HG03439 (cell line): ENCODE measurements at regions not wholly inside any gene's neighbourhood (a gene's known extent, or its start where the extent isn't known, plus 50 kb on each side); places are given as distances from the start of the nearest gene placed in this dataset.

Experiments
- ATAC-seq: cut with Tn5 transposase; IDR thresholded peaks from one replicate; pipeline ENCODE4 v1.9.1; 2021; ENCODE audit warnings: mild to moderate bottlenecking, moderate library complexity; ENCODE audit not compliant: unreplicated experiment

DNA sequence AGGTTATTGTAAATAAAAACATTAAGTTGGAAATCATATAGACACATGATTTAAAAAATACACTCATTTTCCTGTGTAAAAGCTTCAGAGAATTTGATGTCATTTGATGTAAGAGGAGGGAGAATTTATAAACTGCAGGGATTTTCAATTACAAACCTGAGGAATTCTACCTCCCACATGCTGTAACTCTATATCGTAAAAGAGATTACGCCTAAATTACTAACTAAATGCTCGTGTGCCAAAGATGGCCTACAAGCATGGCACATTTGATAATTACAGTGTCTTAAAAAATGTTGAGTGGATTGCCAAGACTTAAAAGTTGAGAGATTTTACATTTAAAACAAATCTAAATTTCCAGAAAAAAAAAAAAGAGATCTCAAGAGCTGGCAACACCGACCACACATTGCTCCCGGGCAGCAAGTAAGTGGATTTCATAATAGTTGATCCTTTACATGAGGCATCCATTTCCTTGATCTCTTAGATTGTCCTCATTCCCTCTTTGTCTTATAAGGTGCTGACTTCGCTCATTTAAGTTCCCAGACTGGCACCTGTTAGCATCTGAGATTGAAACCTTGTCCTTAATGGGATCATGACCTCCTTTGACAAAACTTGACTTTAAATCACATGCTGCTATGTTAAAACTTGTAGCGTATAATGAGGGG, 840.3 kb upstream of the ZEB2 start:
- no peak for ATAC-seq

- ATAC-seq: no peak
Measured at GRCh38 chr2:145359561-145359960, 839.6 kb upstream of the ZEB2 start.

DNA sequence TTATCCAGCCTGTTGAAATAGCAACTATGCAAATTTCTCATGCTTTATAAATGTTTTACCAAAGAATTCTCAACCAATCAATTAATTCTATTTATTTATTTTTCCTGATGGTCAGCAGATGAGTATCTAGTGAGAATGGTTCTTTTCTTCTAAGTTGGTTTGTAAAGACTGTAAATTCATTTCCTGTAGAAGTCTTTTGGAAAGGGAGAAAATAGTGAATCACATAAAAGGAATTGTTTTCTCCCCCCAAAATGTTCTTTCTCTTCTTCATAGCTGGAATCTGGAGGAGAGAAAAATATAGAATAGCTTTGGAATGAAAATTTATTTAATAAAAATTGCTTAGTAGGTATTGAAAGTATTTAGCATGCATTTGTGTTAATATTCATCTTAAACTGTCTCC, 836.1 kb upstream of the ZEB2 start:
- ATAC-seq: no peak

DNA sequence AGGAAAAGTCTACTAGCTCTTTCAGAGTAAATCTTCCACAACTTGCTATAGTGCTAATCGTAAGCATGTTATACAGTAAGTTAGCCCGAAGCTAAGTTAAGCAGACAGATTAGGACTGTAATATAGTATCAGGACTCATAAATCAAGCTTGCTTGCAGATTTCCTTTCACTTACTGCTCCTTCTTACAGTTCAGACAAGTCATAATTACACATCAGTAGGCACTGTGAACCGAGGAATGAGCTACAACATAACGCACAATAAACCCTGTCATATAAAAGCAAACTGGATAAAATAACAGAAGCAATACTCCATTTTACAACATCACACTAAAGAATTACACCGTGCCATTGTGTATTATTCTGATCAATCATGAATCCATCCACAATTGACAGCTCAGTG, 832.6 kb upstream of the ZEB2 start:
- no peak for ATAC-seq

DNA sequence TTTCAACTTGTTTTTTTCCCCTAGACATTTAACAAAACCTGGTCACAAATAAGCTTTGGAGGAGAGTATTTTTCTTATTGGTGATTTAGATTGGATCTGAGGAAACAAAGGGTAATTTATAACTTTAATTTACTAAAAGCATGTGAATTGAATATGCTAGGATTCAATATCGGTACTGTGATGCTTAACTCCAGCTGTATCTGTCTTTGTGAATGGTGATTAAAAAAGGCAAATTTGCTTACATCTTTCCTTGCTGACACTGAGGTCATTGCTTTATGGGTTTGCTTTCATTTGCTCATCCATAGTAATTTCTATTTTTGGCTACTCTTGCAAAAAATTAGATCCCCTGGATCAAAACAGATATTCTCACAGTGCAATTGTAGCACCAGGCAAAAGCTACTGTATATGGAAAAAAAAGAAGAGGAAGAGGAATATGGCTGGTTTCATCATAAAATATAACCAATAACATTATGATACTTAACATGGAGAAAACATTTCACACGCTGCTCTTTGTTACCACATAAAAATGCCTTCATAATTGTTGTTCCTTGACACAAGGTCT, 832.0 kb upstream of the ZEB2 start:
- ATAC-seq: no peak

- ATAC-seq: no peak
Measured at GRCh38 chr2:145350011-145350410, 830.1 kb upstream of the ZEB2 start.

- ATAC-seq: no peak
Measured at GRCh38 chr2:145344076-145344724, 824.3 kb upstream of the ZEB2 start.

DNA sequence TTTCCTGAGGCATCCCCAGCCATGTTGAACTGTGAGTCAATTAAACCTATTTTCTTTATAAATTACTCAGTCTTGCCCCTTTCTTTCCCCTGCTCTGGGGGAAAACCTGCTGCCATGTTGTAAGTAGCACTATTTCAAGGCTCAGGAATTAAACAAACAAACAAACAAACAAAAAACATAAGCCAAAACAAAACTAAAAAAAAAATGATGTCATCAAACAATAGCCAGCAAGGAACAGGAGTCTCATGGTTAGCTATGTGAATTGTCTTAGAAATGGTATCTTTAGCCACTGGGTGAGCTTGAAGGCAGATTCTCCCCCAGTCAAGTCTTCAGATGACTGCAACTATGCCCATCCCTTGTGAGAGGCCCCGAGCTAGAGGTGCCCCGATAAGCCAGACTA, 823.4 kb upstream of the ZEB2 start:
- ATAC-seq: no peak

- no peak for ATAC-seq
Measured at GRCh38 chr2:145341536-145341935, 821.6 kb upstream of the ZEB2 start.

DNA sequence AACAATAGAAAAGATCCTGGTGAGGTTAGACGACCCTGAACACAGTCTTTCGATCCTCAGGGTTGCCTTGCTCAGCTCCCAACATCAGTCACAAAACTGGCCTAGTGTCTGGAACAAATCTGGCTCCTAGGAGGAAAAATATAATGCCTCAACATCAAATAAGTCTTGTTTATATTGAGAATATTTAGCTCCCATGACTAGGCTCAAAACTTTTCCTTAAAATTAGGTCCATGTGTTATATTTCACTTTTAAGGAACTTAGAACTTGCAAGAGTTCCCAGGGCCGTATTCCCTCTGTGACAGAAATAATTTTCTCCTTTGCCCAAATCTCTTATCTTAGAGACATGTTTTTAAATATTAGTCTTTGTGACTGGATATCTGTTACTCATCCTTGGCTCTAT, 819.7 kb upstream of the ZEB2 start:
- no peak for ATAC-seq

DNA sequence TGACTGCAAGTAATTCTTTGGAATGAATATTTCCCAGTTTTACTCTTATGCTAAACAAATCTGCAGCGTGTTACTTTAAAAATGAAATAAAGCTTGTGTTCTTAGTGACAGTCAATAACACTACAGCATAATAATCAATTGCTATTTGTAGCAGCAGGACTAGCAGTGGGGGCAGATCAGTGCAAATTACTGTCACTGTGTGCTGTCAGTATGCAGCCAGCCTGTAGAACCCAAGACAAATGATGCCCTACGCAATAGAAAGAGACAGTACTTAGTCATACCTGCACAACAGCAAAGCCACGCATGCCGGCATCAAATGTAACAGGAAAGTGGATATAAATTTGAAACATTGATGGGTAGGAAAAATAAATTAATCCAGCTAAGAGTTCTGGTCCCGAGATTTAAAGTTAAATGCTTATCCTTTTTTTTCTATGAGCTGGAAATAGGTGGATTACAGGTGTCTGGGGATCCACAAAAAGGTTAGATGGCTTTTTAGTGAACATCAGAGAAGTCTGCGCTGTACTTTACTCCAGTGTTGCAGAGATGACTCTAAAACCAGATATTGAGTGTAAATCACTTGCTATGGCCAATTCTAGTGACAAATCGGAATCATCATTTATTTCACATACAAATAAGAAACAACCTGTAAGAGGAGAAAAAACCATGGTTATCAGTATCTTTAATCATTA, 812.4 kb upstream of the ZEB2 start:
- no peak for ATAC-seq

DNA sequence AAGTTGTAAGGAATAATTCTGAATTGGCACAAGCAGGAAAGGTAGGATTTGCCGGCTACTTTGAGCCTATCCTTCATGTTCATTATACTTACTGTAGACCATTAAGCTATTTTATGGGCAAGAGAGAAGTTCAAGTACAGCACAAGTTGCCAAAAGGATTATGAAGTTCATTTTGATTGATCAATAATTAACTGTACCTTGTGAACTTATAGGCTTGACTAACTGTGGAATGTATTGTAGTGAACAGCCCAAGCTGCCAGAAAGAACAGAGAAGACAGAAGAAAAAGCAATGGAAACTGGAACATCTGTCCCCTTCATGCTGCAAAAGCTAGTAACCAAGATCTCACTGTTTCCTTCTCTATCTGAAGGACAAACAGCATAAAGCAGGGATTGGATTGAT, 810.1 kb upstream of the ZEB2 start:
- ATAC-seq: no peak

DNA sequence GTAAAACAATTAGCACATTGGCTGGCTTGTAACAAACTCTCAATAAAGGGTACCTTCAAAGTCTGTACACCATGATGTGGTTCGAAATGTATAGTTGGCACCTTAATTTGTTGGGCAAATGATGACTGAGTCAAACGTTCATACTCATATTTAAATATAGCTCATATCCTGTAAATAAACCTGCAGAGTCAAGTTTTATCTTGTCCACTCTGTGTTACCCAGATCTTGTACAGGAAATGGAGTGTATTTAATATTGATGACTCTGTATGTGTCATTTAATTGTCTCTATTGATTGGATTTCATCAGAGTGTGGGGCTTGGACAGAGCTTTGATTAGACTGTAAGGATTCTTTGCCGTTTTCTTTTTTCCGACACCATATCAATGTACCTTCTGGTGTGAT, 805.6 kb upstream of the ZEB2 start:
- no peak for ATAC-seq

GRCh38 chr2:145324748-145325147, 804.8 kb upstream of the ZEB2 start:
- ATAC-seq: no peak

DNA sequence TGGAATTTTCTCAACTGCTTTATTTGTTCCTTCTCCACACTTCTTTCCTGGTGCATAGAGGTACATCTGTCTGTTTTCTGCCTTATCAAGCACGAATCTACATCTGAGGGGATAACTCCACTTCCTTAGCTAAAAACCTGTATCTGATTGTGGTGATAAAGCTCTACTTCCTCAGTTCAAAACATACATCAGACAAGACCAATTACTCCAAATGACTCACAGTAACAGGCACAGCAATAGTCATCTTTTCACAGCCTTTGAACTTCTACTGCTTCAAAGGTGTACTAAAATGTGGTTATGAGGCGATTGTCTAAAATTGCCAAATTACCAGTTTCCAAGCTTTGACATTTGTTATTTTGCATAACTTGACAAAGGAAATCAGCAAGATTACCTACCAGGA, 803.6 kb upstream of the ZEB2 start:
- ATAC-seq: no peak

- ATAC-seq: no peak
Measured at GRCh38 chr2:145321344-145321743, 801.4 kb upstream of the ZEB2 start.

DNA sequence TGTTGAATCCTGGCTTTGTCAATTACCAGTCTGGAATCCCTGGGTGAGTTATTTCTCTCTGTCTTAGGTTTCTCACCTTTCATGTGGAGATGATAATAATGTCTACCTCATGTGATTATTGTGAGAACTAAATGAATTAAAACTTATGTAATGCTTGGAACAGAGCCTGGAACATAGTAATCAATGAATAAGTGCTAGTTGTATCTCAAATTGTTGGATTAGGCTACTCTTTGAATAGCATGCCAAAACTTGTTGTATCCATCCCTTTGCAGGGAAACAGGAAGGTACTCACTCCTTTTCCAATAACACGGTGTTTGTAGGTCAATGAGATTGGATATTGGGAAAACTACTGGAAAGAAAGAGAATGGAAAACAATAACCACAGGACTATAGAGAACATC, 796.6 kb upstream of the ZEB2 start:
- no peak for ATAC-seq

DNA sequence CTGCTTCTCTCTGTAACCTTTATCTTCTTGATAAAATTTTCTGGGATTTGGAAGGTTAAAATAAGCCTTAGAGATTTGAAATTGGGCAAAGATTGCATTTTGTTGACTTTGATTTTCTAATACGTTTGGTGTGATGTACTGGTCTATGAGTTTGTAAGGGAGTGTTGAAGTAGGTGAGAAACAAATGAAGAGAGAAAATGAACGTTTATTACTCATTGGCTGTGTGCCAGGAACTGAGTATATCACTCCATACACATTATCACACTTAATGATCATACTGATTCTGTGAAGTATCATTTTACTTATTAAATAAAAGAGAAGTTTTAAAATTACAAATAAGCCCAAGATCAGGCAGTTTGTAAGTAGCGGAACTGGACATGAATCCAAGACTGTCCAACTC, 795.1 kb upstream of the ZEB2 start:
- ATAC-seq: no peak

DNA sequence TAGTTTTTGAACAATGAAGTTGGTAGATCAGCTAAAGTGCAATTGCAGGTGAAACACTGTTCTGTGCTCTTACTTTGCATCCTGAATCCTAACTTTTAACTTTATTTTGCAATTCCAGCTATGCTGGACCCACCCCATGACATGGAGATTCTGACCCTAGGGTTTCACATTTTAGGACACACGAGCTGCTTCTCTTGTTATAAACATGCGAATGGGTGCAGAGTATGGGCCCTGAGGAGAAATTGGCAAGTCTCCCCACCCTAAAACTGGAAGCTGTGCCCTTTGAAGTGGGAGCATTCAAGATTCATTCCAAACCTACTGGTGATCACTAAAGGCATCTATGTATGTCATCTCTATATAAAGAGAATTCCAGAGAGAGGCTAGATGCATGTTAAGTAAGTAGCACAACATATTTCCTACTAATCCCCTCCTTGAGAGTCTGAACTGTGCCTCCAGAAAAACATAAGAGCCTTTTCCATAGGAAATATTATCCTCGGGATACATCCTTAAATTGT, 794.3 kb upstream of the ZEB2 start:
- ATAC-seq: no peak

DNA sequence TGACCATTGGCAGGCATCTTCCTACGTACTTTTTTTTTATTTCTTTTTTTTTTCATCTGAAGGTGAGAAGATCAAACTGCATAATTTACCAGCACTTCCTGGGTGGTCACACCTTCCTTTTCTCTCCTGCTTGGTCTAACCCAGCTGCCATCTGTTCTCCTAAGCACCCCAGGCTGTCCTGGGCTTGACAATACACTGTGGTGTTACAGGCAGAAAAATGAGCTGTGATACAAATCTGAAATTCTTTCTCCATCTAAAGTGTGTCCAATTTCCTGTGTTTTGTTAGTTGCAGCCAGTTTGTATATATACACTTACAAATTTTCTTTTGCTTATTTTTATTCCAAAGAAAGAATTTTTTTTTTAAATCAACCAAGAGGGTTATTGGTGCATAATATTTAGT, 786.0 kb upstream of the ZEB2 start:
- no peak for ATAC-seq

GRCh38 chr2:145304501-145304900, 784.6 kb upstream of the ZEB2 start:
- ATAC-seq: no peak

DNA sequence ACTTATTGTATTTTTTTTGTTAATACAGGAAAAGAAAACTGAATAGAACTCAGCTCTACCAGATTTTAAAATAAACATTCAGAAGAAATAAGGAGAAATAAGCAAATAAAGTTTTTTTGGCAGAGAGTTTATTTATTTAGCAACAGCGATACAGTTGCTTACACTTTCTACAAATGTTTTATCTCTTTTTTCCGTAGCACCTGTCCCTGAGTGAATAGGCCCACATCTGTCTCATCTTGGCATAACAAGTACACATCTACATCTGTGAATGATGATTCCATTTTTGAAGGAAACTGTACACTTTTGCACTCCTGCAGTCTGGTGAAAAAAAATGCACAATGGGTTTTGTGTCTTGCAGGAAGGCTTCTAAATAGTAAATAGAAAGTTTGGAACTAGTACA, 783.6 kb upstream of the ZEB2 start:
- ATAC-seq: no peak
